H1 (cell line): ENCODE measurements at regions not wholly inside any gene's neighbourhood (a gene's known extent, or its start where the extent isn't known, plus 50 kb on each side); places are given as distances from the start of the nearest gene placed in this dataset.

Experiments
- CTCF ChIA-PET: fragments of 300-600 bp; sonication (Branson Sonifier 250); formaldehyde crosslinking; loops from one replicate; lab custom pipeline; 2021; ENCODE audit not compliant: partially characterized antibody; lab: Charles Lee
- POLR2A ChIA-PET: fragments of 300-600 bp; sonication (Branson Sonifier 250); formaldehyde crosslinking; loops from one replicate; lab custom pipeline; 2021; ENCODE audit warnings: inconsistent platforms; ENCODE audit not compliant: partially characterized antibody; lab: Charles Lee
- DNase-seq, 2 experiments: peaks; one replicate each; pipeline versions ENCODE4 v3.0.0 to v3.0.0-alpha.2; 2010 to 2022; ENCODE audit warnings: low spot score in 2 of 2, low read depth in 1 of 2, mixed read lengths in 1 of 2
- FAIRE-seq: peaks from 2 replicates; lab custom pipeline; 2011; peaks lifted over from hg19 to GRCh38; lab: Jason Lieb, UNC
- H2AFZ ChIP-seq: 2 replicates; pipeline ENCODE4 v1.8.1; 2012; ENCODE audit warnings: low read length, inconsistent platforms
- H2AK5ac ChIP-seq: 2 replicates; pipeline ENCODE4 v1.6.1; 2013; ENCODE audit warnings: low read depth, low read length
- H2BK120ac ChIP-seq: replicated peaks from 2 replicates; pipeline ENCODE3; 2013; ENCODE audit warnings: low read depth, low read length, inconsistent platforms
- H2BK12ac ChIP-seq: 2 replicates; pipeline ENCODE4 v1.6.1; 2013; ENCODE audit warnings: low read depth, low read length
- H2BK15ac ChIP-seq: 2 replicates; pipeline ENCODE4 v1.6.1; 2013; ENCODE audit warnings: low read length
- H2BK20ac ChIP-seq: 2 replicates; pipeline ENCODE4 v1.6.1; 2013; ENCODE audit warnings: low read length
- H2BK5ac ChIP-seq: 2 replicates; pipeline ENCODE4 v1.6.1; 2013; ENCODE audit warnings: low read depth, low read length
- H3K14ac ChIP-seq: 2 replicates; pipeline ENCODE4 v1.6.1; 2013; ENCODE audit warnings: inconsistent platforms; ENCODE audit not compliant: insufficient read length
- H3K18ac ChIP-seq: 2 replicates; pipeline ENCODE4 v1.6.1; 2013; ENCODE audit warnings: low read length; ENCODE audit errors: extremely low read depth
- H3K23ac ChIP-seq: 2 replicates; pipeline ENCODE4 v1.6.1; 2013; ENCODE audit warnings: inconsistent platforms; ENCODE audit not compliant: insufficient read length
- H3K23me2 ChIP-seq: 2 replicates; pipeline ENCODE4 v1.6.1; 2013; ENCODE audit warnings: low read depth, low read length
- H3K27ac ChIP-seq: 2 replicates; pipeline ENCODE4 v1.6.1; 2011; ENCODE audit warnings: low read depth, low read length, inconsistent platforms
- H3K27me3 ChIP-seq, 4 experiments: replicated peaks in 1 of 4; 1 replicate in 1 of 4; 2 replicates in 3 of 4; pipeline versions ENCODE4 v1.6.1 to v1.8.1; 2011 to 2013; ENCODE audit warnings: low read length in 3 of 4, mild to moderate bottlenecking in 3 of 4, inconsistent platforms in 2 of 4, mixed read lengths in 2 of 4, moderate library complexity in 1 of 4; ENCODE audit not compliant: control insufficient read depth in 3 of 4, insufficient read depth in 3 of 4; ENCODE audit errors: extremely low read depth in 1 of 4
- H3K36me3 ChIP-seq, 4 experiments: 2 replicates each; pipeline versions ENCODE4 v1.6.1 to v1.8.1; 2011 to 2013; ENCODE audit warnings: mild to moderate bottlenecking in 4 of 4, low read length in 3 of 4, moderate library complexity in 2 of 4, control low read depth in 1 of 4, inconsistent platforms in 1 of 4; ENCODE audit not compliant: insufficient read depth in 4 of 4, control insufficient read depth in 2 of 4
- H3K4ac ChIP-seq: replicated peaks from 2 replicates; pipeline ENCODE3; 2013; ENCODE audit warnings: low read length, low read depth, mixed read lengths, inconsistent platforms; ENCODE audit not compliant: insufficient read length
- H3K4me1 ChIP-seq, 4 experiments: replicated peaks in 1 of 4; 1 replicate in 1 of 4; 2 replicates in 3 of 4; pipeline versions ENCODE4 v1.6.1 to v1.8.1; 2011 to 2013; ENCODE audit warnings: low read length in 3 of 4, inconsistent platforms in 2 of 4, mixed read lengths in 1 of 4; ENCODE audit not compliant: insufficient read depth in 4 of 4, control insufficient read depth in 3 of 4
- H3K4me2 ChIP-seq, 2 experiments: 2 replicates each; pipeline versions ENCODE4 v1.6.1 to v1.8.1; 2011 to 2013; ENCODE audit warnings: low read depth in 2 of 2, low read length in 2 of 2, control low read depth in 1 of 2, inconsistent platforms in 1 of 2, mild to moderate bottlenecking in 1 of 2; ENCODE audit not compliant: insufficient read depth in 1 of 2
- H3K4me3 ChIP-seq, 4 experiments: fragments of 200-600, 300-600 bp in 1 of 4; sonication (generic), shearing (Covaris generic), sonication (Bioruptor Twin) in 1 of 4; 2 replicates each; pipeline versions ENCODE4 v1.5.1 to v1.8.1; 2011 to 2016; ENCODE audit warnings: low read length in 4 of 4, low read depth in 3 of 4, control low read depth in 2 of 4, inconsistent platforms in 2 of 4, mild to moderate bottlenecking in 2 of 4, mixed read lengths in 1 of 4, moderate library complexity in 1 of 4; ENCODE audit not compliant: insufficient read depth in 2 of 4; ENCODE audit errors: extremely low read depth in 1 of 4
- H3K56ac ChIP-seq: replicated peaks from 2 replicates; pipeline ENCODE3; 2013; ENCODE audit warnings: low read depth, mild to moderate bottlenecking, mixed read lengths, low read length, inconsistent platforms; ENCODE audit not compliant: insufficient read length
- H3K79me1 ChIP-seq: 2 replicates; pipeline ENCODE4 v1.6.1; 2013; ENCODE audit warnings: low read depth, low read length, control low read depth
- H3K79me2 ChIP-seq, 2 experiments: 2 replicates each; pipeline versions ENCODE4 v1.6.1 to v1.8.1; 2012 to 2013; ENCODE audit warnings: low read length in 2 of 2, mild to moderate bottlenecking in 2 of 2, inconsistent platforms in 1 of 2; ENCODE audit not compliant: insufficient read depth in 2 of 2, control insufficient read depth in 1 of 2
- H3K9ac ChIP-seq, 4 experiments: replicated peaks in 1 of 4; 1 replicate in 1 of 4; 2 replicates in 3 of 4; pipeline versions ENCODE4 v1.6.1 to v1.8.1; 2011 to 2013; ENCODE audit warnings: low read depth in 3 of 4, low read length in 3 of 4, control low read depth in 2 of 4, mild to moderate bottlenecking in 2 of 4, moderate library complexity in 2 of 4, inconsistent platforms in 1 of 4; ENCODE audit errors: extremely low read depth in 1 of 4
- H3K9me3 ChIP-seq, 2 experiments: 2 replicates each; pipeline versions ENCODE4 v1.6.1 to v1.8.1; 2012 to 2013; ENCODE audit warnings: mild to moderate bottlenecking in 2 of 2, moderate library complexity in 2 of 2, control low read depth in 1 of 2, inconsistent platforms in 1 of 2, low read depth in 1 of 2, low read length in 1 of 2, mixed read lengths in 1 of 2; ENCODE audit not compliant: insufficient read depth in 2 of 2
- H4K20me1 ChIP-seq, 2 experiments: replicated peaks in 1 of 2; 2 replicates each; pipeline versions ENCODE3 to v1.8.1; 2011 to 2013; ENCODE audit warnings: inconsistent platforms in 2 of 2, low read length in 2 of 2, mild to moderate bottlenecking in 1 of 2; ENCODE audit not compliant: insufficient read depth in 2 of 2, control insufficient read depth in 1 of 2
- H4K5ac ChIP-seq: 2 replicates; pipeline ENCODE4 v1.6.1; 2013; ENCODE audit warnings: low read length, low read depth, mixed read lengths, inconsistent platforms; ENCODE audit not compliant: insufficient read length
- H4K8ac ChIP-seq: 2 replicates; pipeline ENCODE4 v1.8.0; 2013; ENCODE audit warnings: mild to moderate bottlenecking, moderate library complexity, low read length, inconsistent platforms; ENCODE audit not compliant: insufficient read depth; ENCODE audit errors: extremely low read depth
- H4K91ac ChIP-seq: replicated peaks from 2 replicates; pipeline ENCODE3; 2013; ENCODE audit warnings: low read length, mixed read lengths, inconsistent platforms; ENCODE audit not compliant: insufficient read length
- CHD7 ChIP-seq: fragments of 300-600 bp; sonication (generic); IDR thresholded peaks from 2 replicates; pipeline ENCODE4 v1.7.1; 2012; ENCODE audit warnings: low read length, moderate library complexity, mild to moderate bottlenecking, inconsistent platforms; ENCODE audit not compliant: insufficient replicate concordance
- WGBS, 2 experiments: shearing (Covaris generic) in 1 of 2; methylation state at CpG; one replicate each; pipeline versions ENCODE4 v1.1.6 to v1.1.7; 2013 to 2015; ENCODE audit warnings: low lambda C conversion rate in 2 of 2, mixed read lengths in 2 of 2, inconsistent platforms in 1 of 2, low coverage in 1 of 2, missing lambda C conversion rate in 1 of 2; ENCODE audit not compliant: insufficient replicate concordance in 2 of 2, insufficient coverage in 1 of 2, insufficient read length in 1 of 2; ENCODE audit errors: extremely low coverage in 1 of 2, missing lambda C conversion rate in 1 of 2; 5-methylcytosine and 5-hydroxymethylcytosine counted together

GRCh38 chr10:42972946-42973345 is 103.9 kb upstream of the RET start:
- CTCF ChIA-PET = interaction anchor here (1.4 kb wide), 1 partner anchor 106 kb away, joined by 3 read pairs; no protein-coding TSS in a partner anchor
- no peaks in the 10 kb centered on the region for H3K9me3 ChIP-seq
- no peak for TF ChIP-seq CHD7

More at GRCh38 chr10:42972946-42973345, 103.9 kb upstream of the RET start:
- no peak for DNase-seq
- no peak for FAIRE-seq
- Histone ChIP-seq H3K23me2 (no peaks in the 10 kb centered on the region), H2BK15ac (no peak overlapping the region), H3K4ac (no peak overlapping the region), H3K4me2 (no peak overlapping the region), H2AFZ (no peak overlapping the region), H3K79me2 (no peaks in the 10 kb centered on the region), H3K56ac (no peak overlapping the region), H3K36me3 (no peaks in the 10 kb centered on the region), H3K27me3 (no peaks in the 10 kb centered on the region), H3K4me1 (no peaks in the 10 kb centered on the region; a peak in 1 of 7 replicates), H4K5ac (no peak overlapping the region), H2BK12ac (no peak overlapping the region), H3K79me1 (no peaks in the 10 kb centered on the region), H3K9ac (no peak overlapping the region), H2AK5ac (no peak overlapping the region), H3K14ac (no peak overlapping the region), H2BK20ac (no peak overlapping the region), H2BK5ac (no peak overlapping the region), H4K8ac (no peak overlapping the region), H3K23ac (no peak overlapping the region), H2BK120ac (no peak overlapping the region), H3K18ac (no peak overlapping the region), H4K20me1 (peaks cover 0 to 1% of the 10 kb centered on the region in 2 experiments), H4K91ac (no peak overlapping the region), H3K4me3 (no peak overlapping the region), H3K27ac (no peak overlapping the region)
- POLR2A ChIA-PET = no interaction called here
- WGBS, 2 experiments = 89% methylated on average over 6 of the region's 6 CpGs; no CpG with 5 or more reads in 1 of the 2 experiments
